GM04504 (cell line): ENCODE measurements at regions not wholly inside any gene's neighbourhood (a gene's known extent, or its start where the extent isn't known, plus 50 kb on each side); places are given as distances from the start of the nearest gene placed in this dataset.
A peak's percentile ranks its signal among the peaks of the same experiment; 100 is the strongest.

ENCODE experiments used
- DNase-seq: peaks from one replicate; pipeline ENCODE4 v3.0.0-alpha.2; 2012; ENCODE audit warnings: low read depth

- no peak for DNase-seq
Observed at GRCh38 chr17:79218825-79219200, 144.2 kb downstream of the ENGASE start.

- DNase-seq = no peak
Observed at GRCh38 chr17:79218175-79218824, 143.7 kb downstream of the ENGASE start.

- no peak for DNase-seq
Observed at GRCh38 chr17:79217473-79218135, 143.0 kb downstream of the ENGASE start.

GRCh38 chr17:79216826-79217225, 142.2 kb downstream of the ENGASE start:
- DNase-seq = no peak

GRCh38 chr17:79216391-79216790, 141.8 kb downstream of the ENGASE start:
- no peak for DNase-seq

GRCh38 chr17:79215631-79216030, 141.0 kb downstream of the ENGASE start:
- DNase-seq = no peak

GRCh38 chr17:79214940-79215604, 140.4 kb downstream of the ENGASE start:
- DNase-seq = no peak

GRCh38 chr17:79214459-79214858, 139.8 kb downstream of the ENGASE start:
- no peak for DNase-seq

GRCh38 chr17:79213305-79213704, 138.7 kb downstream of the ENGASE start:
- no peak for DNase-seq

- no peak for DNase-seq
Observed at GRCh38 chr17:79212149-79213087, 137.8 kb downstream of the ENGASE start.

- no peak for DNase-seq
Observed at GRCh38 chr17:79211061-79211770, 136.6 kb downstream of the ENGASE start.

GRCh38 chr17:79210638-79211037, 136.0 kb downstream of the ENGASE start:
- DNase-seq = no peak

GRCh38 chr17:79207960-79208359, 133.3 kb downstream of the ENGASE start:
- no peak for DNase-seq

GRCh38 chr17:79205688-79206205, 131.1 kb downstream of the ENGASE start:
- DNase-seq = no peak

- no peak for DNase-seq
Observed at GRCh38 chr17:79204261-79204660, 129.6 kb downstream of the ENGASE start.

GRCh38 chr17:79203657-79204056, 129.0 kb downstream of the ENGASE start:
- no peak for DNase-seq

- DNase-seq = no peak
Observed at GRCh38 chr17:79203016-79203415, 128.4 kb downstream of the ENGASE start.

GRCh38 chr17:79202480-79202879, 127.9 kb downstream of the ENGASE start:
- DNase-seq = no peak

GRCh38 chr17:79201536-79202227, 127.1 kb downstream of the ENGASE start:
- DNase-seq = peak; percentile 21

GRCh38 chr17:79201119-79201518, 126.5 kb downstream of the ENGASE start:
- no peak for DNase-seq

- DNase-seq = no peak
Observed at GRCh38 chr17:79196913-79197312, 122.3 kb downstream of the ENGASE start.
